NCI-H2029 treated with DMSO at 0.1 percent for 48 hours (cell line): ENCODE measurements at regions not wholly inside any gene's neighbourhood (a gene's known extent, or its start where the extent isn't known, plus 50 kb on each side); places are given as distances from the start of the nearest gene placed in this dataset.
"Not testable (repeated sequence)": the region's sequence is repeated elsewhere in the genome, so short reads cannot be mapped to it uniquely, and the experiment has no call there.

Experiments used
- DNase-seq: peaks from one replicate; lab custom pipeline; 2025; lab: John Stamatoyannopoulos, UW

DNA sequence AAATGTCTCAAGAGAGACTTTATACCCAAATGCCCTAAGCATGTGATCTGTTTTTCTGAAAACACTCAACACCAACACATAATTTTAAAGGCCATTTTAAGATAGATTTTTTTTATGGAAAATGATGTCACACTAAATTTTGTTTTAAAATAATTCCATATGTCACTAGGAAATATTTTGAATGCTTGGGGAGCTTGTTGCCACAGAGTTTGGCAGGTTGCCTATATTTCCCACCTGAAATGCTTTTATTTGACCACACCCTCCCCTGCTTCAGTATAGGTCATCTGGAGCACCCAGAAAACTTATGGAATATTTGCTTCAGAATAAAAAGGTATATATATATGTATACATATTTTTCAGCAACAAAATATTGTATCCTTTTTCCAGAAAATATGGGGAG, 180.0 kb upstream of the ANK3 start:
- DNase-seq, result no peak

DNA sequence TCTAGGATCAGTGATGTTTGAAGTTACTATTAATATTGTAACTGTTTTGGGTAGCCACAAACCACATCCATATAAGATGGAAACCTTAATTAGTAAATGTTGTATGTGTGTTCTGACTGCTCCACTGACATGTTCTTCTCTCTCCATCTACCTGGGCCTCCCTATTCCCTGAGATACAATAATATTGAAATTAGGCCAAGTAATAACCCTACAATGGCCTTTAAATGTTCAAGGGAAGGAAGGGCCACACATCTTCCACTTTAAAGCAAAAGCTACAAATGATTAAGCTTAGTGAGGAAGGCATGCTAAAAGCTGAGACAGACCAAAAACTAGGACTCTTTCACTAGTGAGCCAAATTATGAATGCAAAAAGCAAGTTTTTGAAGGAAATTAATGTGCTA, 176.4 kb upstream of the ANK3 start:
- no peak for DNase-seq

DNA sequence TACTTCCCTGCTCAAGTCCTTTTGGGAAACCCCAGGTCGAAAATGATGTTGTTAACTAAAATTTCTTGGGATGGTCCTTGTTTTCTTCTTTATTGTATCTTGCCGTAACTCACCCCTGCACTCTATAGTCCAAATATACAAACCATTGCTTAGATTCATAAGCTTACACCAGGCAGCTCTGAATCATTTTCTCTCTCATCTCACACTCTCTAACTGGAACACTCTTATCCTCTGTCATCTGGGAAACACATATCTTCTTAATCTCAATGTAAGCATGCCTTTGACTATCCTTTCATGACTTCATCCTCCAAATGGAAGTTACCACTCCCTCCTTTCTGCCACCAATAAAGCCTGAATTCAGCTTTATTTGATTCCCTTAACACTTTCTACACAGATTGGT, 175.8 kb upstream of the ANK3 start:
- DNase-seq, result no peak

DNA sequence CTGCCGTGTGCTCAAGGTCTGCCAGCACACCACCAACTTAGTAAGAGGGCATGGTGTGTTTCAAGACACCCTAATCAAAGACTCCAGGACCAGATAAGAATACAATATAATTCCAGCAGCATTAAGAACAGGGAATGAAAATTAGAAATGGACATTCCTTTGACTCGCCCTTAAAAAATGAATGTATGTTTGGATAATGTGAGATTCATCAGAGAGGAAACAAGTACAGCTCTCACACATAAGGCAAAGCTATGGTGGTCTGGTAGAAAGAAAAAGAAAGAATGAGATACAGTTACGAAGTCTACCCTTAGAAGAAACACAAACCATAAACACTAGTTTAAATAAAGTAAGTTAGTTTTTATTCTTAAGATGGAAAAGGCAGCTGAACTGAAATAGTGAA, 174.8 kb upstream of the ANK3 start:
- no peak for DNase-seq

DNA sequence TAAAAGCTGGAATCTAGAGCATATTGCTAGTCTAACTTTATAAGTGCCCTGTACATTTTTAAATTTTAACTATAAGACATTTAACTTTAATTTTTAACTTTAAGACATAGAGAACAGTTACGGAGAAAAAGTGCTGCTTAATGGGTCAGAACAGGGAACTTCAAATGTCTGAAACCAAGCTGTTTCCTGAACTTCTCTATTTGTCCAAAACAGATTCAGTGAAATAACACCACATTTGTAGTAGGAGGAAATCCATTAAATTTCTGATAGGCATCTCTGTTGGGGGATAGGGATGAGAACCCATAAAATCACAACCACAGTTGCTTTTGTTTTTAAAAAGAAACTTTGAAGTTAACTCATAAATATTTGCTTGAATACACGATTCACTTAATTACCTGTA, 170.8 kb upstream of the ANK3 start:
- DNase-seq, result no peak

DNA sequence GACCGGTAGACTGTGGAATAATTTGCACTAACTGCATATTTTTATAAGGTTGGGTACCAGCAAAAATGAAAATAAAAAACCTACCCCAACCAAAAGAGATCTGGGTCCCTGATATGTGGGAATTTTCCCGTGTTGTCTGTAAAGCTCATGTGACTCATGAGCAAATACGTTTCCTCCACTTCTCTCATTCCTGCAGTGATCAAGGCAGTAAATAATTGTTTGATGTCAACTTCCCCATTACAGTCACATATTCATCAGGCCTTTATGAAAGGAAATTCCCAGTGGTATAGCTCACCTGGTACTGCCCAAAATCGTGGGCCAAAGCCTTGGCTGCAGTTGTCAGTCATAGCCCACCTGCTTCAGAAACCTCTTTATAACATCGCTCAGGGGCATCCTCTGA, 166.0 kb upstream of the ANK3 start:
- no peak for DNase-seq

DNA sequence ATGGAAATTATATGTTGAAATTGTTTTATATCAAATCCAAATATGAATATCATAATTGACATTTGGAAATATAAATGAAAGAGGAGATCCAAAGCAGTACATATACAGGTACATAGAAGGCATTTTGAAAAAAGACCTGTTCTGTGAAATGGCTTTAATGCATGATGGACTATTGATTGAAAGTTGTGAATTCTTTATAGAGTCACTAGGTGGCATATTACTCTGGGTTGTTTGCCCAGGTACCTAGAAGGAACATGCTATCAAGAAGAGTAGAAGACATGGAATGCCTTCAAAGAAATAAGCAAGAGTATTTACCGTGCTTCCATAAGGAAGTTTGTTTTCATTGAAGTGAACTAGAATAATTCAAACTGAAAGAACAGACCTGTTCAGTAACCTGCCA, 160.0 kb upstream of the ANK3 start:
- no peak for DNase-seq

DNA sequence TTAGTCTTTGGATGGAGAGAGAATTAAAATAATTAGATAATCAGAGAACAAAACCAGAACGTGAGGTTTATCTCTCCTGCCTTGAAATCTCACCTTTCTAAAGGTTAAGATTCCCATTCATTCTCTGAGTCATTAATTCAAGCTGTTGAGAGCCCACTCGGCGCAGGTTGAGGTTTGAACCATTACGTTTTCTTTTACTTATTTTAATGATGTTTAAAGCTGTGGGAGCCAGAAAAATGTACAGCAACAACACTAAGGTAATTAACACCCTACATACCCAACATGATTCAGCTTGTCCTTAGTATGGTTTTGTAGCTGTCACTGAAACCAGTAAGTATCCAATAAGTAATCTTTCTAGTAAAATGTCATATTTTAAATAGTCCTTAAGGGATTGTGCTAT, 153.0 kb upstream of the ANK3 start:
- DNase-seq, result no peak

DNA sequence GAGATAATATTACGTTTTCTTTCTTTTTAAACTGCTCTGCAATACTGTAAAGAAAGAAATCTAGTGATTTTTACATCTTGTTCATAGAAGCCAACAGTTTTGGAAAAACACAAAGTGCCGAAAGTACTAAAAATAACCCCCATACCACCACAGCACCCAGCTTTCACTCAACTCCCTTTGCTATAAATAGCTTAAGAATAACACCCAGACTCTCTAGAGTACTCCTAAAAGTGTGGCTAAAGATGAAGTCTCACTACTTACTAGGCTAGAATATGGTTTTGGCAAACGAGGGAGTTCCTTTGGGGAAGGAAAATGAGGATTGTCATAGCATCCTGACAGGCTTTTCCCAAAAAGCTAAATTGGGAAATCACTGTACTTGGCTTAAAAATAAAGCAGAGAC, 151.8 kb upstream of the ANK3 start:
- no peak for DNase-seq

DNA sequence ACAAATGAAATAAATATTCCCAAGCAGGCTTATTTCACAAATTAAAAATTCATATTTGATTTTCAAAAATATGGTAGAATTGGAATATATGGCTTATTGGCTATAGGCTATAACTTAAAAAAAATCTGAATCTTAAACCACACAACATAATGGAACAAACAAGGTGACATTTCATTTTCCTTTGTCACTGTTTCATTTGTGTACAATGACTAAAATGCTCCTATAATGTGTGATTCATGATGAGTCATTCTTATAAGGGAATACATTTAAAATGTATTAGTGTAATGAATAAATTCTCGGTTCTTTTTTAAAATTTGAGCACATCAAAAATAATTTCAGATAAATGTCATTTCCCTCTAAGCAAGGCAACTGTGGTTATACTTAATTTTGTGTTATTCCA, 148.0 kb upstream of the ANK3 start:
- DNase-seq, result no peak

DNA sequence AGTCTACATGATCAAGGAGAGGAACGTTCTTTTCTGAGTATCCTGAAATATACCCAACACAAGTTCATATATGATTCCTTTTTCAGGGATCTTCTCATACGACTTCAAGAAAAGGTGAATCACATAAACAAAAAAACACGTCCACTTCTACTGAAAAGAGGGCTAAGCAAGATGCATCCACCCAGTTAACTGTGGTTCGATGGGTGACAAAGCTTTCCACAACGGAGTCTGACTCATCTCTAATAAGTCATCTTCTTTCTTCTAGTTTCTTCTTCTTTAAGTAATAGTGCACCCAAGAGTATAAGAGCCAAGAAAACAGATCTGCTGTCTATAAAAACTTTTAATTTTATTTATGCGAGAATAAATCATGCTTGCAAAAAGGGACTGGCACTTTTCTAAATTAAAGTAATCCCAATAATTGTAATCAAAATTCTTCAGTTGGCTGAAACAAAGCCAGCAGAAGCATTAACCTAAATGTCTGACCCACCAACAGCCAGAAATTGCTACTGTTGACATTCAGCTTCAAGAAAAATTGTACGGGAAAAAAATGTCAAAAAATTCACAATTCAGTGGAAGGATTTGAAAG, 146.9 kb upstream of the ANK3 start:
- no peak for DNase-seq

DNA sequence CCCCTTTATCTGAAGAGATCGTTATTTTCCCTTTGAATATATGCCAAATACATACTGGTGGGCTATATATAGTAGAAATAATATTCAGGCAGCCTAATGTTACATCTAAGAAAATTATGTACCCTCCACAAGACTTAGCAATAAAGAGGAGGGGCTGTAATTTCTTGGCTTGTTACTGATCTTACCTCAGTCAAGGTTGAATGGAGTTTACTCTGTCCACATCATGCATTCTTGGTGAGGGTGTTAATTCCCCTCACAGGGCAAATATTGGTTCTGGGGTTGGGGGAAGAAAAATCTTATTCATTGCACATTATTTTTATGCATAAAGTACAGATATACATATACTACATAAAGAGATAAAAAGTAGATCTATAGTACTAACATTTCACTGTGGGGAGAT, 145.8 kb upstream of the ANK3 start:
- DNase-seq, result no peak

DNA sequence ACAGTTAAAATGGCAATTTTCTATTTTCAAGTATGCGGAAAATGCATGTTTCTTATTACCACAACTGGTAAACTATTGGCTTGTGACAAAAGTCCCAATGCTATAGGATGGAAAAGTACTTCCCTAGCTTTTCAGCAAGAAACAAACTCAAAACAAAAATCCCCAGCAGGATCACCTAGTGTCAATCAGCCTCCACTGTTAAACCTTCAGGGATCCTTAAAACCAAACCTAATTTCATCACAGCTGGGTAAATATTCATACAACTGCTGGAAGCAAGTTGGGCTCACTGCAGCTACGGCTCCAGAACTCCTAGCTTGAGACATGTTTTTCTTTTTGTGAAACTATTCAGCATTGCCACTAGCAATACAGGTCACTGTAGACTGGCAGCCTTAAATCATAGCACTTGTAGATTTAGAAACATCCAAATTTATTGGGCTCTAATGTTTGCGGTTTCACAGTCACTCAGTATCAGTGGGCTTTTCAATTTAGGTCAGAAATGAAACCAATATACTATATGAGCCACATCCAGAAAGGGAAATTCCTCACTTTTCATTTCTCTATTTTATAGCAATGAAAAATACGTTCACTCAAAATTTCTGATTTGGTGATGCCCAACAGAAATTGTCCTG, 145.2 kb upstream of the ANK3 start:
- DNase-seq, result no peak

DNA sequence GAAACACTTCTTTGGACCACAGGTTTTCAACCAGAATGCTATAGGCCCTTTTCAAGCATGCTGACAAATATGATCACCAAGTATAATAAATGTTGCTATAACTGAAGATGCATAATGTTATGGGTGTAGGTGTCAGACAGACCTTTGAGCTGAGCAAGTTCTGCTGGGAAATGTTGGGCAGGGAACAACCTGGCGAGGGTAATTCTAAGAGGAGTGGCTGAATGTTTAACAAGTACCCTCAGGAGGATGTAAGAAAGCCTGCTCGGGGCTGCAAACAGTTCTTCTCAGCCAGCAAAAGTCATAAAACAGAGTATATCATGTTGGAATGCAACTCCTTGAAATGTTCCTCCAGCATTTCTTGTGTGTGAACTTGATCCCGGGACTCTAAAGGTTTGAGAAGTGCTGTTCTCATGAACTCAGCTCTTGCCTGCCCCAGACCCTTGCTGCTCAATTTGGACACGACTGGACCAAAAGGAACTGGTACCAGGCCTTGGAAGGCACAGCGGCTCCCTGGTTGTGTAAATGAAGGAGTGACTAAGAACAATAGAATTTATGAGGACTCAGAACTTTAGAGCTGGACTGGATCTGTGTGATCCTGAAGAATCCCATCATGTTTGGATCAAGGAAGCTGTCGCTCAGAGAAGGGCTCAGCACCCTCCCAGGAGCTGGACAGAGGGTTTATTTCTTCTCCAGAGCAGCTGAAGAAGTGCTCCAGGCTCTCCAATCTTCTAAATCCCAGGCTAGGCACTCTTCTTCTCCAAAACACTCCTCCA, 143.2 kb upstream of the ANK3 start:
- no peak for DNase-seq

DNA sequence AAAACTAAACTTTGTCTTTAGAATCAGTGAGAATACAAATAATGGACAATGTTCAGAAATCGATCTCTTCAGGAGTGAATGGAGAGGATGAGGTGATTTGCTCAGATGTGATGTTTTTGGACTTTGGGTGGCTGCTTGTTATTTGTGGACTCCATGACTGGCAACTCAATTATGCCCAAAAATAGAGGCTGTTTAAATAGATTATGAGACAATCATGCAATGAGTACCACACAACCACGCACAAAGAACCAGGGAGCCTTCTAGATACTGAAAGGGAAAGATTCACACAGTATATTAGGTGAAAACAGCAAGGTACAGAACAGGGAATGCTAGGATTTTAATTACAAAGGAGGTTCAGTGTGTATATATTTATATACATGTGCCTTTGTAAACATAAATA, 141.3 kb upstream of the ANK3 start:
- no peak for DNase-seq

DNA sequence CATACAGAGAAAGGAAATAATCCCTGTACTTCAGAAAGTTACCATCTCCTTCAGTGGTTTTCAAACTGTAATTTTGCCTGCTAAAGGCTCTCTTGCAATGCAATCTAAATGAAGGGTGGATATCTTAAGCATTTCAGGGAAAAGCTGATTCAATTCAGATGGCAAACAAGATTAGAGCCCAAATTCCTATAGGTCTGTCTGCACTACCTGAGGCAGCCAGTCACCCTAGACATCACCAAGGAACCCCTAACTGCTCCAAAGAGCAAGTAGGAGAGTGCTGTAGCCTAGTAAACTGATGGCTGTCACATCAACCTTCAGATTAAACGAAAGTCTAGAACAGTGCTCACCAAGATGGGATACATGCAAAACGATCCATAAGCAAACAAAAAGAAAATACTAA, 138.0 kb upstream of the ANK3 start:
- no peak for DNase-seq

DNA sequence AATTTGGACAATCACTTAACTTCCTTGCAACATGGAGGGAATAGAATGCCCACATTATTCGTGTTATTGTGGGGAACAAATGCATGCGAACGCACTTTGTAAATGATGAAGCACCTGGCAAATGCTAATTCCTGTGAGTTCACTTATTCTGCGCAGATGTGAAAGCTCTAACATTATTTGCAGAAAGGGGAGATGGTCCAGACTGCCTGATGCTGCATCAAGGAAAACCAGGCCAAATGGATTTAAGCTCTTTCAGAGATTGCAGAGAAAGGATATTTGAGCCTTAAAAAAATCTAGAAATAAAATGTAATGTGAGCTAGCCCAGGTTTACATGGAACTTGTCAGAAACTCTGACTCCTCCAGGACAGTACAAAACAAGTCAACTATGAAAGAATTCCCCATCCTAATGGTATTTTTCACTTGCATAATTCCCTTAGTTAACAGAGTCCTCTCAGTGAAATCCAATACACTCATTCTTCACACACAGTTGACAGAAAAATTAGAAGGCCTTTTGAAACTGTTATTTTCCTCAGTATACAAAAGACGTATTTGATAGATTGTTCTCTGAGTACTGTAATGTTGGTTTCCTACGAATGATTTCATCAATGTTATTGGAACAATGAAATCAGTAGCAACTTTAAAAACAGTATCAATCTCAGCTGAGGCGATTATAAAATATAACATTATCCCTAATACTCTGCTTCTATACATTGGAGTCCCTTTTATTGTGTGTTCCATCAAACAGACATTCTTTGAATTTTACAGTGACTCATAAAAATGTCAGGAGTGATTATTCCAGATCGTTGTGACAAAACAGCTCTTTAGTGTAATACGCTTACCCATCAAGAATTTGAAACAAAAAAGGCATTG, 136.3 kb upstream of the ANK3 start:
- no peak for DNase-seq

DNA sequence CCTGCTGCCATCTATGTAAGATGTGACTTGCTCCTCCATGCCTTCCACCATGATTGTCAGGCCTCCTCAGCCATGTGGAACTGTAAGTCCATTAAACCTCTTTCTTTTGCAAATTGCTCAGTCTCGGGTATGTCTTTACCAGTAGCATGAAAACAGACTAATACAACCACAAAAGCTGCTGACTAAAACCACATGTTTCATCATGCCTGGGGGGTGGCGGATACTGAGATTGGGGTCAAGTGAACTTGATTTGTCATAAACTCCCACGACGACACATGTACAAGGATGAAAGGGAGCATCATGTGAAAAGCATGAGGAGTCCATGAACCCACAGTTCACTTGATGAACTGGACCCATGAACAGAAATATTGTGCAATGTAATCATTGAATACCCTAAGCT, 134.9 kb upstream of the ANK3 start:
- DNase-seq, result no peak

DNA sequence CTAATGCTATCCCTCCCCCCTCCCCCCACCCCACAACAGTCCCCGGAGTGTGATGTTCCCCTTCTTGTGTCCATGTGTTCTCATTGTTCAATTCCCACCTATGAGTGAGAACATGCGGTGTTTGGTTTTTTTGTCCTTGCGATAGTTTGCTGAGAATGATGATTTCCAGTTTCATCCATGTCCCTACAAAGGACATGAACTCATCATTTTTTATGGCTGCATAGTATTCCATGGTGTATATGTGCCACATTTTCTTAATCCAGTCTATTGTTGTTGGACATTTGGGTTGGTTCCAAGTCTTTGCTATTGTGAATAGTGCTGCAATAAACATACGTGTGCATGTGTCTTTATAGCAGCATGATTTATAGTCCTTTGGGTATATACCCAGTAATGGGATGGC, 133.7 kb upstream of the ANK3 start:
- not testable (repeated sequence) for DNase-seq

DNA sequence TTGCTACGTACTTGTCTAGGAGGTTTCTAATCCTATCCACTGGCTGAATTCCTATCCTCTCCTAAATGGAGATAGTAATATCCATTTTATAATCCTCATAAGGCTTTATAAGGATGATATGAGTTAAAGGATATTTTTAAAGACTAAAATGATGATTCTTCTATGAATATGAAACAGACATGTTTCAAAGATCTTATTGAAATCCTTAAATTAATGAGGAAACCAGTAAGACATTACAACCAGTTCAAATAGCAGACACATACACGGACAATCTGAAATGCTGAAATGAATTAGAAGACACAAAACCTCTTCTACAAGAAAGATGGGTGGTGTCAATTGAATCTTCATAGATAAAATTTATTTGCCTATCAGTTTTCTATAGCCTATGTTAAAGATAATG, 132.9 kb upstream of the ANK3 start:
- DNase-seq, result no peak

DNA sequence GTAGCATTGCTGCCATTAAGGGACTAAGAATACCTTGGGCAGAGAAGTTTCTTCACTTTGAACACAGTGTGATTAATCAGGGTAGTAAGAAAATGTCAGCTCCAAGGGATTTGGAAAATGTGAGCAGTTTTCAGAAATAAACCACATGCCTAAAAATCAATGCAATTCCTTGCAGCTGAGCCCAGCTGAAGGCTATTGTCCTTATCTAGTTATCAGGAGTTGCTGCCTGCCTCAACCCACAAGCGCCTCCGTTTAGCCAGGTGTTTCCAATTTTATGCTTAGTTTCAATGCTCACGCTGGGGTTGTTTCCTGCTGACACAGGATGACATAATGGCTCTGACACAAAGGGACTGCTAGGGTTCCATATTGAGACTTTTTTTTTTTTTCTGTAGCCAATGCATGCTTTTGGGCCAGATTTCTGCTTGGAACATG, 132.3 kb upstream of the ANK3 start:
- no peak for DNase-seq

DNA sequence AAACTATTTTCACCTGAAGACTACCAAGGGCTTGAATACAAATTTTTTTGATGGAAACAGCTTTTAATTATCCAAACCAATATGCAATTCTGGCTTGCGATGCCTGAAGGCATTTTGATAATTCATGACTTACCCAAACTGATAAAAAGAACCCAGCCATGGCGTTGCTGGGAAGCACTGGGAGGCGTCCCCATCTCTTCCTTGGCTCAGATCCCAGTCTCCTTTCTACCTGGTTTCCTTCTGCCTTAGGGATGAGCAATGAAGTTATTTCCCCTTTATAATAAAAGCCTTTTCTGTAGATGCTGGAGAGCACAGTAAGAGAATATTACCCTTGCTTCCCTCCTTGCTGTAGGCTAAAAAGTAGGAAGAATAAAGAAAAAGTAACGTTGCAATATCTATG, 129.1 kb upstream of the ANK3 start:
- no peak for DNase-seq

DNA sequence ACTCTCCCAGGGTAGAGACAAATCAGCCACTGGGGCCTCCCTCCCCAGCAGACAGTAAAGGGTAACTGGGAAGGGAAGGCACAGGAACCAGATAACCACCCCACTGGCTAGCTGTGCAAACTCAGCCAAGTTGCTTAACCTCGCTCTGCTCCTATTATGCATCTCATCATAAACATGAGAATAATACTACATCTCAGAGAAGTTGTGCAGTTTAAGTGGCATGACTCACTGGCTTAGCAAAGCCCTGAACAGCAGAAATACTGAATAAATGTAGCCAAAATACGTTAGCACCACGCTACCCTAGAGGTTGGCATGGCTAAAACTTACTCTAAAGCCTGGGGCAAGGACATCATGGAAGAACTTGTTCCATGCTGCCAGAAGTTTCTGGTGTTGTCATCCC, 128.1 kb upstream of the ANK3 start:
- DNase-seq, result no peak
